H1 (cell line): ENCODE measurements at regions not wholly inside any gene's neighbourhood (a gene's known extent, or its start where the extent isn't known, plus 50 kb on each side); places are given as distances from the start of the nearest gene placed in this dataset.

Experiments
- CTCF ChIA-PET: fragments of 300-600 bp; sonication (Branson Sonifier 250); formaldehyde crosslinking; loops from one replicate; lab custom pipeline; 2021; ENCODE audit not compliant: partially characterized antibody; lab: Charles Lee
- POLR2A ChIA-PET: fragments of 300-600 bp; sonication (Branson Sonifier 250); formaldehyde crosslinking; loops from one replicate; lab custom pipeline; 2021; ENCODE audit warnings: inconsistent platforms; ENCODE audit not compliant: partially characterized antibody; lab: Charles Lee
- DNase-seq, 2 experiments: peaks; one replicate each; pipeline versions ENCODE4 v3.0.0 to v3.0.0-alpha.2; 2010 to 2022; ENCODE audit warnings: low spot score in 2 of 2, low read depth in 1 of 2, mixed read lengths in 1 of 2
- FAIRE-seq: peaks from 2 replicates; lab custom pipeline; 2011; peaks lifted over from hg19 to GRCh38; lab: Jason Lieb, UNC
- H2AFZ ChIP-seq: 2 replicates; pipeline ENCODE4 v1.8.1; 2012; ENCODE audit warnings: low read length, inconsistent platforms
- H2AK5ac ChIP-seq: 2 replicates; pipeline ENCODE4 v1.6.1; 2013; ENCODE audit warnings: low read depth, low read length
- H2BK120ac ChIP-seq: replicated peaks from 2 replicates; pipeline ENCODE3; 2013; ENCODE audit warnings: low read depth, low read length, inconsistent platforms
- H2BK12ac ChIP-seq: 2 replicates; pipeline ENCODE4 v1.6.1; 2013; ENCODE audit warnings: low read depth, low read length
- H2BK15ac ChIP-seq: 2 replicates; pipeline ENCODE4 v1.6.1; 2013; ENCODE audit warnings: low read length
- H2BK20ac ChIP-seq: 2 replicates; pipeline ENCODE4 v1.6.1; 2013; ENCODE audit warnings: low read length
- H2BK5ac ChIP-seq: 2 replicates; pipeline ENCODE4 v1.6.1; 2013; ENCODE audit warnings: low read depth, low read length
- H3K14ac ChIP-seq: 2 replicates; pipeline ENCODE4 v1.6.1; 2013; ENCODE audit warnings: inconsistent platforms; ENCODE audit not compliant: insufficient read length
- H3K18ac ChIP-seq: 2 replicates; pipeline ENCODE4 v1.6.1; 2013; ENCODE audit warnings: low read length; ENCODE audit errors: extremely low read depth
- H3K23ac ChIP-seq: 2 replicates; pipeline ENCODE4 v1.6.1; 2013; ENCODE audit warnings: inconsistent platforms; ENCODE audit not compliant: insufficient read length
- H3K23me2 ChIP-seq: 2 replicates; pipeline ENCODE4 v1.6.1; 2013; ENCODE audit warnings: low read depth, low read length
- H3K27ac ChIP-seq: 2 replicates; pipeline ENCODE4 v1.6.1; 2011; ENCODE audit warnings: low read depth, low read length, inconsistent platforms
- H3K27me3 ChIP-seq, 4 experiments: replicated peaks in 1 of 4; 1 replicate in 1 of 4; 2 replicates in 3 of 4; pipeline versions ENCODE4 v1.6.1 to v1.8.1; 2011 to 2013; ENCODE audit warnings: low read length in 3 of 4, mild to moderate bottlenecking in 3 of 4, inconsistent platforms in 2 of 4, mixed read lengths in 2 of 4, moderate library complexity in 1 of 4; ENCODE audit not compliant: control insufficient read depth in 3 of 4, insufficient read depth in 3 of 4; ENCODE audit errors: extremely low read depth in 1 of 4
- H3K36me3 ChIP-seq, 4 experiments: 2 replicates each; pipeline versions ENCODE4 v1.6.1 to v1.8.1; 2011 to 2013; ENCODE audit warnings: mild to moderate bottlenecking in 4 of 4, low read length in 3 of 4, moderate library complexity in 2 of 4, control low read depth in 1 of 4, inconsistent platforms in 1 of 4; ENCODE audit not compliant: insufficient read depth in 4 of 4, control insufficient read depth in 2 of 4
- H3K4ac ChIP-seq: replicated peaks from 2 replicates; pipeline ENCODE3; 2013; ENCODE audit warnings: low read length, low read depth, mixed read lengths, inconsistent platforms; ENCODE audit not compliant: insufficient read length
- H3K4me1 ChIP-seq, 4 experiments: replicated peaks in 1 of 4; 1 replicate in 1 of 4; 2 replicates in 3 of 4; pipeline versions ENCODE4 v1.6.1 to v1.8.1; 2011 to 2013; ENCODE audit warnings: low read length in 3 of 4, inconsistent platforms in 2 of 4, mixed read lengths in 1 of 4; ENCODE audit not compliant: insufficient read depth in 4 of 4, control insufficient read depth in 3 of 4
- H3K4me2 ChIP-seq, 2 experiments: 2 replicates each; pipeline versions ENCODE4 v1.6.1 to v1.8.1; 2011 to 2013; ENCODE audit warnings: low read depth in 2 of 2, low read length in 2 of 2, control low read depth in 1 of 2, inconsistent platforms in 1 of 2, mild to moderate bottlenecking in 1 of 2; ENCODE audit not compliant: insufficient read depth in 1 of 2
- H3K4me3 ChIP-seq, 4 experiments: fragments of 200-600, 300-600 bp in 1 of 4; sonication (generic), shearing (Covaris generic), sonication (Bioruptor Twin) in 1 of 4; 2 replicates each; pipeline versions ENCODE4 v1.5.1 to v1.8.1; 2011 to 2016; ENCODE audit warnings: low read length in 4 of 4, low read depth in 3 of 4, control low read depth in 2 of 4, inconsistent platforms in 2 of 4, mild to moderate bottlenecking in 2 of 4, mixed read lengths in 1 of 4, moderate library complexity in 1 of 4; ENCODE audit not compliant: insufficient read depth in 2 of 4; ENCODE audit errors: extremely low read depth in 1 of 4
- H3K56ac ChIP-seq: replicated peaks from 2 replicates; pipeline ENCODE3; 2013; ENCODE audit warnings: low read depth, mild to moderate bottlenecking, mixed read lengths, low read length, inconsistent platforms; ENCODE audit not compliant: insufficient read length
- H3K79me1 ChIP-seq: 2 replicates; pipeline ENCODE4 v1.6.1; 2013; ENCODE audit warnings: low read depth, low read length, control low read depth
- H3K79me2 ChIP-seq, 2 experiments: 2 replicates each; pipeline versions ENCODE4 v1.6.1 to v1.8.1; 2012 to 2013; ENCODE audit warnings: low read length in 2 of 2, mild to moderate bottlenecking in 2 of 2, inconsistent platforms in 1 of 2; ENCODE audit not compliant: insufficient read depth in 2 of 2, control insufficient read depth in 1 of 2
- H3K9ac ChIP-seq, 4 experiments: replicated peaks in 1 of 4; 1 replicate in 1 of 4; 2 replicates in 3 of 4; pipeline versions ENCODE4 v1.6.1 to v1.8.1; 2011 to 2013; ENCODE audit warnings: low read depth in 3 of 4, low read length in 3 of 4, control low read depth in 2 of 4, mild to moderate bottlenecking in 2 of 4, moderate library complexity in 2 of 4, inconsistent platforms in 1 of 4; ENCODE audit errors: extremely low read depth in 1 of 4
- H3K9me3 ChIP-seq, 2 experiments: 2 replicates each; pipeline versions ENCODE4 v1.6.1 to v1.8.1; 2012 to 2013; ENCODE audit warnings: mild to moderate bottlenecking in 2 of 2, moderate library complexity in 2 of 2, control low read depth in 1 of 2, inconsistent platforms in 1 of 2, low read depth in 1 of 2, low read length in 1 of 2, mixed read lengths in 1 of 2; ENCODE audit not compliant: insufficient read depth in 2 of 2
- H4K20me1 ChIP-seq, 2 experiments: replicated peaks in 1 of 2; 2 replicates each; pipeline versions ENCODE3 to v1.8.1; 2011 to 2013; ENCODE audit warnings: inconsistent platforms in 2 of 2, low read length in 2 of 2, mild to moderate bottlenecking in 1 of 2; ENCODE audit not compliant: insufficient read depth in 2 of 2, control insufficient read depth in 1 of 2
- H4K5ac ChIP-seq: 2 replicates; pipeline ENCODE4 v1.6.1; 2013; ENCODE audit warnings: low read length, low read depth, mixed read lengths, inconsistent platforms; ENCODE audit not compliant: insufficient read length
- H4K8ac ChIP-seq: 2 replicates; pipeline ENCODE4 v1.8.0; 2013; ENCODE audit warnings: mild to moderate bottlenecking, moderate library complexity, low read length, inconsistent platforms; ENCODE audit not compliant: insufficient read depth; ENCODE audit errors: extremely low read depth
- H4K91ac ChIP-seq: replicated peaks from 2 replicates; pipeline ENCODE3; 2013; ENCODE audit warnings: low read length, mixed read lengths, inconsistent platforms; ENCODE audit not compliant: insufficient read length
- ASH2L ChIP-seq: fragments of 200-600, 300-600 bp; sonication (generic); IDR thresholded peaks from one replicate; pipeline ENCODE4 v1.7.1; 2017; ENCODE audit warnings: low read length
- BRCA1 ChIP-seq: IDR thresholded peaks from 2 replicates; pipeline ENCODE4 v1.6.1; 2012; ENCODE audit warnings: low read depth, low read length, improper control_type of control experiment
- EZH2 ChIP-seq: fragments of 200-600 bp; sonication (generic); IDR thresholded peaks from 2 replicates; pipeline ENCODE4 v1.7.1; 2012; ENCODE audit warnings: low read depth, mild to moderate bottlenecking, moderate library complexity, low read length, inconsistent platforms; ENCODE audit not compliant: severe bottlenecking
- GTF2F1 ChIP-seq: IDR thresholded peaks from 2 replicates; pipeline ENCODE4 v1.6.1; 2012; ENCODE audit warnings: low read depth, low read length, improper control_type of control experiment, borderline replicate concordance
- JUND ChIP-seq: IDR thresholded peaks from 2 replicates; pipeline ENCODE4 v1.6.1; 2011; ENCODE audit warnings: mild to moderate bottlenecking, improper control_type of control experiment, low read length
- POLR2A ChIP-seq, 2 experiments: IDR thresholded peaks; 1 replicate in 1 of 2; 2 replicates in 1 of 2; pipeline ENCODE4 v1.6.1; 2011; ENCODE audit warnings: low read depth in 2 of 2, low read length in 2 of 2, mild to moderate bottlenecking in 2 of 2; ENCODE audit errors: control extremely low read depth in 1 of 2
- POLR2AphosphoS5 ChIP-seq: IDR thresholded peaks from 2 replicates; pipeline ENCODE4 v1.6.1; 2011; ENCODE audit warnings: low read depth, low read length
- RBBP5 ChIP-seq: IDR thresholded peaks from 2 replicates; pipeline ENCODE4 v1.7.1; 2012; ENCODE audit warnings: low read depth, mild to moderate bottlenecking, inconsistent platforms, low read length, moderate library complexity, borderline replicate concordance
- SP2 ChIP-seq: IDR thresholded peaks from 2 replicates; pipeline ENCODE4 v1.6.1; 2012; ENCODE audit warnings: mild to moderate bottlenecking, low read length, inconsistent platforms
- TAF7 ChIP-seq: optimal IDR thresholded peaks from 2 replicates; pipeline ENCODE3; 2011; ENCODE audit warnings: low read depth, mild to moderate bottlenecking, inconsistent platforms, low read length, moderate library complexity, borderline replicate concordance
- TBP ChIP-seq: IDR thresholded peaks from 2 replicates; pipeline ENCODE4 v1.6.1; 2011; ENCODE audit warnings: low read depth, low read length, improper control_type of control experiment
- TEAD4 ChIP-seq: IDR thresholded peaks from 2 replicates; pipeline ENCODE4 v1.6.1; 2012; ENCODE audit warnings: low read depth, low read length, inconsistent platforms, mixed read lengths
- WGBS, 2 experiments: shearing (Covaris generic) in 1 of 2; methylation state at CpG; one replicate each; pipeline versions ENCODE4 v1.1.6 to v1.1.7; 2013 to 2015; ENCODE audit warnings: low lambda C conversion rate in 2 of 2, mixed read lengths in 2 of 2, inconsistent platforms in 1 of 2, low coverage in 1 of 2, missing lambda C conversion rate in 1 of 2; ENCODE audit not compliant: insufficient replicate concordance in 2 of 2, insufficient coverage in 1 of 2, insufficient read length in 1 of 2; ENCODE audit errors: extremely low coverage in 1 of 2, missing lambda C conversion rate in 1 of 2; 5-methylcytosine and 5-hydroxymethylcytosine counted together
- TF ChIP-seq, protein P1 (sequence below): IDR thresholded peaks from 2 replicates; pipeline ENCODE4 v1.6.1; 2012; ENCODE audit warnings: inconsistent platforms

DNA sequence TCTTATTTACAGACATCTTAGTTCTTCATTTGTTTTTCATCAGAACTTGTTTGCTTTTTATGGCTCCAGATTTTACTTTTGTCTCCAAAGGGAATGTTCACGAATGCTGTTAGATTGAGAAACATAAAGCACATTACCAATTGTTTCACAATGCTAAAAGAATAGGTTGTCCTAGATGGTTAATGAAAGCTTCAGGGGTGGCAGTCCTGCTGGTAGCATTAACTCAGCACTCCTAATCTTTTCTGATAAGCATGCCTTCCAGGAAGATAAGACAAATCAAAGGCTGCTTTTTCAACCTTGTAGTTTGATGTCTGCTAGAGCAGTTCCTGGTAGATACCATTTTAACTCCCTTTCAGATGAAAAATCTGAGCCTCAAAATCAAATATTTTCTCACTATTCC lies 619.4 kb downstream of the PYDC2 start:
- Histone ChIP-seq H3K36me3 (no peaks in the 10 kb centered on the region), H3K4ac (no peak overlapping the region), H3K4me2 (no peak overlapping the region), H3K56ac (no peak overlapping the region), H3K27ac (no peak overlapping the region), H4K8ac (no peak overlapping the region), H3K23me2 (no peaks in the 10 kb centered on the region), H2AFZ (no peak overlapping the region), H2BK120ac (no peak overlapping the region), H3K79me1 (no peaks in the 10 kb centered on the region), H2BK5ac (no peak overlapping the region), H3K27me3 (no peaks in the 10 kb centered on the region; a peak in 1 of 7 replicates), H3K79me2 (no peaks in the 10 kb centered on the region), H3K23ac (no peak overlapping the region), H2AK5ac (no peak overlapping the region), H2BK20ac (no peak overlapping the region), H3K4me3 (no peak overlapping the region), H3K9me3 (no peaks in the 10 kb centered on the region), H4K91ac (no peak overlapping the region), H2BK12ac (no peak overlapping the region), H4K20me1 (no peaks in the 10 kb centered on the region), H3K14ac (no peak overlapping the region), H3K4me1 (peaks cover 0 to 2% (median 0%) of the 10 kb centered on the region in 4 experiments; a peak in 3 of 7 replicates), H2BK15ac (no peak overlapping the region), H3K18ac (no peak overlapping the region), H3K9ac (no peak overlapping the region), H4K5ac (no peak overlapping the region)
- ChIA-PET CTCF (no interaction called here), POLR2A (no interaction called here)
- WGBS, 2 experiments = 79% methylated on average over 1 of the region's 1 CpG; no CpG with 5 or more reads in 1 of the 2 experiments
- TF ChIP-seq RBBP5 = no peak
- TF ChIP-seq SP2 = no peak
- no peak for TF ChIP-seq TBP
- no peak for TF ChIP-seq TAF7
- no peak for TF ChIP-seq POLR2AphosphoS5
- TF ChIP-seq JUND = no peak
- no peak for TF ChIP-seq BRCA1
- TF ChIP-seq EZH2 = no peak
- TF ChIP-seq, protein P1, sequence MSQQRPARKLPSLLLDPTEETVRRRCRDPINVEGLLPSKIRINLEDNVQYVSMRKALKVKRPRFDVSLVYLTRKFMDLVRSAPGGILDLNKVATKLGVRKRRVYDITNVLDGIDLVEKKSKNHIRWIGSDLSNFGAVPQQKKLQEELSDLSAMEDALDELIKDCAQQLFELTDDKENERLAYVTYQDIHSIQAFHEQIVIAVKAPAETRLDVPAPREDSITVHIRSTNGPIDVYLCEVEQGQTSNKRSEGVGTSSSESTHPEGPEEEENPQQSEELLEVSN = no peak
- TF ChIP-seq GTF2F1 = no peak
- TF ChIP-seq TEAD4 = no peak
- TF ChIP-seq ASH2L = no peak
- no peak for TF ChIP-seq POLR2A (IDR thresholded peaks at IDR 0.05; ENCODE audit: control extremely low read depth in 1 of 2, low read depth in 2 of 2, low read length in 2 of 2)
- DNase-seq (no peak), FAIRE-seq (no peak)
